Tibial nerve (tissue), 4 donors: ENCODE measurements at regions not wholly inside any gene's neighbourhood (a gene's known extent, or its start where the extent isn't known, plus 50 kb on each side); places are given as distances from the start of the nearest gene placed in this dataset.
"Not testable (repeated sequence)": the region's sequence is repeated elsewhere in the genome, so short reads cannot be mapped to it uniquely, and the experiment has no call there.

Experiments used
- DNase-seq, 2 donors: peaks; one replicate each; pipeline ENCODE4 v3.0.0-alpha.2; 2019; ENCODE audit warnings: low spot score in 2 of 2
- H3K27ac ChIP-seq, 4 donors: fragments of 200-600 bp; sonication (generic) in 3 of 4; one replicate each; pipeline ENCODE4 v1.5.1; 2017 to 2019; ENCODE audit warnings: mild to moderate bottlenecking in 1 of 4
- H3K27me3 ChIP-seq, 2 donors: fragments of 200-600 bp; sonication (generic) in 1 of 2; one replicate each; pipeline versions ENCODE4 v1.5.1 to v1.6.0; 2017 to 2019
- H3K36me3 ChIP-seq, 3 donors: fragments of 200-600 bp; sonication (generic); one replicate each; pipeline ENCODE4 v1.5.1; 2018 to 2019
- H3K4me1 ChIP-seq, 4 donors: fragments of 200-600 bp; sonication (generic) in 3 of 4; one replicate each; pipeline ENCODE4 v1.5.1; 2017 to 2019
- H3K4me3 ChIP-seq, 4 donors: fragments of 200-600 bp; sonication (generic) in 3 of 4; one replicate each; pipeline ENCODE4 v1.5.1; 2017 to 2019; ENCODE audit warnings: mild to moderate bottlenecking in 1 of 4, moderate library complexity in 1 of 4
- H3K9me3 ChIP-seq, 4 donors: fragments of 200-600 bp; sonication (generic) in 3 of 4; one replicate each; pipeline ENCODE4 v1.5.1; 2017 to 2019
- CTCF ChIP-seq, 5 experiments: fragments of 200-600 bp in 3 of 5; fragments of 450-650 bp in 2 of 5; sonication (generic) in 3 of 5; IDR thresholded peaks; one replicate each; pipeline ENCODE4 v1.5.1; 2016 to 2019; ENCODE audit warnings: antibody characterized with exemption in 5 of 5, mild to moderate bottlenecking in 3 of 5, moderate library complexity in 2 of 5
- EP300 ChIP-seq, 2 donors: sonication (generic); formaldehyde crosslinking; IDR thresholded peaks; one replicate each; pipeline ENCODE4 v1.6.1; 2017; ENCODE audit warnings: antibody characterized with exemption in 2 of 2, mild to moderate bottlenecking in 1 of 2
- POLR2A ChIP-seq, 2 donors: fragments of 450-650 bp; IDR thresholded peaks; one replicate each; pipeline ENCODE4 v1.6.1; 2017; ENCODE audit warnings: antibody characterized with exemption in 2 of 2, mild to moderate bottlenecking in 2 of 2, moderate library complexity in 2 of 2
- WGBS, 2 donors: methylation state at CpG; one replicate each; pipeline ENCODE4 v1.1.5; 2018; 5-methylcytosine and 5-hydroxymethylcytosine counted together

GRCh38 chr4:111068883-111069282 is 446.0 kb upstream of the PITX2 start:
- TF ChIP-seq CTCF (IDR thresholded peaks at IDR 0.05) (no peak), POLR2A (IDR thresholded peaks at IDR 0.05) (no peak), EP300 (IDR thresholded peaks at IDR 0.05) (no peak)
- H3K27me3 ChIP-seq = no peaks in the 10 kb centered on the region
- no peak overlapping the region for H3K4me3 ChIP-seq
- DNase-seq = no peak
- no peak overlapping the region for H3K27ac ChIP-seq
- 92 to 93% methylated on average over 3 of the region's 3 CpGs for WGBS, 2 donors
- peaks cover 0 to 5% (median 0%) of the 10 kb centered on the region in 4 donors for H3K9me3 ChIP-seq
- H3K36me3 ChIP-seq = no peaks in the 10 kb centered on the region
- no peaks in the 10 kb centered on the region for H3K4me1 ChIP-seq

DNA sequence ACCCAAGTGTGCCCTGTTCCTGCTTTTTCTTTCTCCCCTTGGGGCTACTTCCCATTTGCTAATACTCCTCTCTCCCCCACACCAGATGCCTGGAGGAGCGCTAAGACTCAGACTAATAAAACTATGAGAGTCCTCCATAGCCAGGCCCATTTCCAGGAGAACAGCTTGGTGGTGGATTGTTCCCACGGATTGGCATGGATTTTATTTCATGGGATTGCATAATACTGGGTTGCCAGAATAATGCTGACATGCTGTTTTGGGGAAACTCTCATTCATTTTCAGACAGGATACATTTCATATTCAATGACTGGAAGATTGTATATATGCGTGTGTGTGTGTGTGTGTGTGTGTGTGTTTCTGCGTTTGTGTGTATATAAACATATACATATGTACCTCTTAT is 447.5 kb upstream of the PITX2 start:
- no peak for DNase-seq
- H3K27ac ChIP-seq = no peak overlapping the region
- H3K4me1 ChIP-seq = no peaks in the 10 kb centered on the region
- peaks cover 0 to 8% (median 0%) of the 10 kb centered on the region in 4 donors for H3K9me3 ChIP-seq
- no peak overlapping the region for H3K4me3 ChIP-seq
- H3K36me3 ChIP-seq = no peaks in the 10 kb centered on the region
- TF ChIP-seq CTCF (IDR thresholded peaks at IDR 0.05) (no peak), POLR2A (IDR thresholded peaks at IDR 0.05) (no peak), EP300 (IDR thresholded peaks at IDR 0.05) (no peak)
- no peaks in the 10 kb centered on the region for H3K27me3 ChIP-seq
- WGBS, 2 donors = 63 to 76% methylated on average over 4 of the region's 4 CpGs

- Histone ChIP-seq H3K9me3 (peaks cover 0 to 19% (median 0%) of the 10 kb centered on the region in 4 donors), H3K27ac (no peak overlapping the region), H3K4me3 (no peak overlapping the region), H3K27me3 (no peaks in the 10 kb centered on the region), H3K36me3 (no peaks in the 10 kb centered on the region), H3K4me1 (no peaks in the 10 kb centered on the region)
- 84 to 89% methylated on average over 9 of the region's 12 CpGs for WGBS, 2 donors
- DNase-seq = no peak
- TF ChIP-seq EP300 (IDR thresholded peaks at IDR 0.05) (no peak), POLR2A (IDR thresholded peaks at IDR 0.05) (no peak), CTCF (IDR thresholded peaks at IDR 0.05) (no peak)
Observed at GRCh38 chr4:111074523-111075114, 451.7 kb upstream of the PITX2 start.

- H3K27ac ChIP-seq, H3K4me1 ChIP-seq, H3K36me3 ChIP-seq, H3K4me3 ChIP-seq, DNase-seq, H3K27me3 ChIP-seq: not testable (repeated sequence)
- 72 to 78% methylated on average over 1 of the region's 1 CpG for WGBS, 2 donors
- H3K9me3 ChIP-seq = peaks cover 0 to 19% (median 0%) of the 10 kb centered on the region in 4 donors
Observed at GRCh38 chr4:111076299-111076698, 453.4 kb upstream of the PITX2 start.

GRCh38 chr4:111108153-111108552 is 485.3 kb upstream of the PITX2 start:
- no peak overlapping the region for H3K27ac ChIP-seq
- no peaks in the 10 kb centered on the region for H3K27me3 ChIP-seq
- DNase-seq = no peak
- no peaks in the 10 kb centered on the region for H3K4me1 ChIP-seq
- no peak overlapping the region for H3K4me3 ChIP-seq
- no peaks in the 10 kb centered on the region for H3K36me3 ChIP-seq
- WGBS, 2 donors = 56 to 61% methylated on average over 1 of the region's 1 CpG
- TF ChIP-seq POLR2A (IDR thresholded peaks at IDR 0.05) (no peak), CTCF (IDR thresholded peaks at IDR 0.05) (no peak), EP300 (IDR thresholded peaks at IDR 0.05) (no peak)
- H3K9me3 ChIP-seq = no peaks in the 10 kb centered on the region

- 68 to 73% methylated on average over 3 of the region's 3 CpGs for WGBS, 2 donors
- no peak for DNase-seq
- no peak overlapping the region for H3K4me3 ChIP-seq
- H3K27ac ChIP-seq = no peak overlapping the region
- H3K36me3 ChIP-seq = no peaks in the 10 kb centered on the region
- no peaks in the 10 kb centered on the region for H3K27me3 ChIP-seq
- H3K4me1 ChIP-seq = no peaks in the 10 kb centered on the region
- TF ChIP-seq EP300 (IDR thresholded peaks at IDR 0.05) (no peak), POLR2A (IDR thresholded peaks at IDR 0.05) (no peak), CTCF (IDR thresholded peaks at IDR 0.05) (no peak)
- H3K9me3 ChIP-seq = no peaks in the 10 kb centered on the region
Observed at GRCh38 chr4:111113591-111113990, 490.7 kb upstream of the PITX2 start.
